Endodermal cell (in vitro differentiated cells): ENCODE measurements at regions not wholly inside any gene's neighbourhood (a gene's known extent, or its start where the extent isn't known, plus 50 kb on each side); places are given as distances from the start of the nearest gene placed in this dataset.

ENCODE experiments used
- DNase-seq: peaks from one replicate; pipeline ENCODE4 v3.0.0-alpha.2; 2017
- H3K27ac ChIP-seq: 2 replicates; pipeline ENCODE4 v1.5.1; 2013; ENCODE audit warnings: mild to moderate bottlenecking, low read depth, low read length, moderate library complexity
- H3K27me3 ChIP-seq: 2 replicates; pipeline ENCODE4 v1.6.1; 2013; ENCODE audit warnings: mild to moderate bottlenecking, low read length, moderate library complexity; ENCODE audit not compliant: insufficient read depth, control insufficient read depth, poor library complexity, severe bottlenecking
- H3K36me3 ChIP-seq: 2 replicates; pipeline ENCODE4 v1.7.0; 2013; ENCODE audit warnings: mild to moderate bottlenecking, low read length, moderate library complexity; ENCODE audit not compliant: control insufficient read depth, insufficient read depth
- H3K4me1 ChIP-seq: one replicate; pipeline ENCODE4 v1.7.0; 2013; ENCODE audit warnings: low read length; ENCODE audit not compliant: control insufficient read depth, insufficient read depth
- H3K4me3 ChIP-seq: 2 replicates; pipeline ENCODE4 v1.5.1; 2013; ENCODE audit warnings: mild to moderate bottlenecking, low read length, moderate library complexity
- H3K9ac ChIP-seq: 2 replicates; pipeline ENCODE4 v1.6.1; 2013; ENCODE audit warnings: mild to moderate bottlenecking, low read length, moderate library complexity; ENCODE audit not compliant: poor library complexity, severe bottlenecking; ENCODE audit errors: extremely low read depth
- H3K9me3 ChIP-seq: 2 replicates; pipeline ENCODE4 v1.6.1; 2013; ENCODE audit warnings: mild to moderate bottlenecking, low read length, moderate library complexity; ENCODE audit not compliant: control insufficient read depth
- H3K27ac Mint-ChIP-seq: 2 replicates; pipeline ENCODE4 v1.8.0; 2020; ENCODE audit warnings: mixed read lengths
- H3K27me3 Mint-ChIP-seq: 2 replicates; pipeline ENCODE4 v1.8.0; 2021; ENCODE audit warnings: mild to moderate bottlenecking, mixed read lengths; ENCODE audit not compliant: insufficient read depth
- H3K36me3 Mint-ChIP-seq: 2 replicates; pipeline ENCODE4 v1.8.0; 2020; ENCODE audit warnings: low read depth, mixed read lengths
- H3K4me1 Mint-ChIP-seq: 2 replicates; pipeline ENCODE4 v1.8.0; 2020; ENCODE audit warnings: mixed read lengths
- H3K4me3 Mint-ChIP-seq: 2 replicates; pipeline ENCODE4 v1.8.0; 2020; ENCODE audit warnings: mild to moderate bottlenecking, moderate library complexity, mixed read lengths
- H3K9me3 Mint-ChIP-seq: 2 replicates; pipeline ENCODE4 v1.8.0; 2020; ENCODE audit warnings: mild to moderate bottlenecking, mixed read lengths
- CTCF ChIP-seq: fragments of 200-600 bp; sonication (generic); conservative IDR thresholded peaks from 2 replicates; pipeline ENCODE4 v1.5.0; 2021; ENCODE audit warnings: antibody characterized with exemption, mild to moderate bottlenecking
- WGBS, 2 experiments: methylation state at CpG; one replicate each; pipeline versions ENCODE4 v1.1.5 to v1.1.7; 2013; ENCODE audit warnings: missing lambda C conversion rate in 2 of 2, mixed read lengths in 1 of 2; ENCODE audit not compliant: insufficient coverage in 1 of 2, insufficient read length in 1 of 2; 5-methylcytosine and 5-hydroxymethylcytosine counted together

- peak overlapping the region; percentile 13 for H3K4me3 ChIP-seq
- no peaks in the 10 kb centered on the region for H3K36me3 Mint-ChIP-seq
- H3K4me3 Mint-ChIP-seq: no peak overlapping the region
- H3K36me3 ChIP-seq: no peaks in the 10 kb centered on the region
- H3K9me3 ChIP-seq: no peaks in the 10 kb centered on the region
- no peaks in the 10 kb centered on the region for H3K9me3 Mint-ChIP-seq
- no peak overlapping the region for H3K27ac ChIP-seq
- 60 to 68% methylated on average over 3 to 8 of the region's 8 CpGs for WGBS, 2 experiments
- H3K27ac Mint-ChIP-seq: peak overlapping the region; percentile 50
- no peak overlapping the region for H3K9ac ChIP-seq
- peaks cover 20% of the 10 kb centered on the region for H3K4me1 ChIP-seq
- peaks cover 12% of the 10 kb centered on the region for H3K27me3 ChIP-seq
- peaks cover 34% of the 10 kb centered on the region for H3K4me1 Mint-ChIP-seq
- peak; percentile 65 for DNase-seq
- no peak for TF ChIP-seq CTCF
- peaks cover 13% of the 10 kb centered on the region for H3K27me3 Mint-ChIP-seq
Observed at GRCh38 chr15:70494852-70495571, 268.3 kb downstream of the UACA start.

- Mint-ChIP-seq H3K4me3 (no peak overlapping the region), H3K27ac (peak overlapping the region; percentile 50), H3K4me1 (peaks cover 34% of the 10 kb centered on the region), H3K27me3 (peaks cover 10% of the 10 kb centered on the region), H3K36me3 (no peaks in the 10 kb centered on the region), H3K9me3 (no peaks in the 10 kb centered on the region)
- Histone ChIP-seq H3K4me3 (peak overlapping the region; percentile 13), H3K27me3 (peaks cover 12% of the 10 kb centered on the region), H3K9me3 (no peaks in the 10 kb centered on the region), H3K27ac (no peak overlapping the region), H3K9ac (no peak overlapping the region), H3K36me3 (no peaks in the 10 kb centered on the region), H3K4me1 (peaks cover 20% of the 10 kb centered on the region)
- DNase-seq: no peak
- WGBS, 2 experiments: 80% methylated on average over 1 to 4 of the region's 4 CpGs
- TF ChIP-seq CTCF: no peak
Observed at GRCh38 chr15:70494517-70494851, 268.9 kb downstream of the UACA start.

GRCh38 chr15:70493787-70494516 lies 269.4 kb downstream of the UACA start:
- DNase-seq: no peak
- WGBS, 2 experiments: 89 to 94% methylated on average over 11 to 13 of the region's 13 CpGs
- peaks cover 20% of the 10 kb centered on the region for H3K4me1 ChIP-seq
- Mint-ChIP-seq H3K4me3 (peak overlapping the region; percentile 5), H3K27ac (peak overlapping the region; percentile 53), H3K36me3 (no peaks in the 10 kb centered on the region), H3K4me1 (peaks cover 34% of the 10 kb centered on the region), H3K27me3 (peaks cover 13% of the 10 kb centered on the region), H3K9me3 (no peaks in the 10 kb centered on the region)
- H3K4me3 ChIP-seq: peak overlapping the region; percentile 13
- no peak overlapping the region for H3K9ac ChIP-seq
- H3K27ac ChIP-seq: no peak overlapping the region
- H3K27me3 ChIP-seq: peaks cover 12% of the 10 kb centered on the region
- no peaks in the 10 kb centered on the region for H3K9me3 ChIP-seq
- TF ChIP-seq CTCF: no peak
- no peaks in the 10 kb centered on the region for H3K36me3 ChIP-seq
